Fibroblast of lung (primary cell): ENCODE measurements at regions not wholly inside any gene's neighbourhood (a gene's known extent, or its start where the extent isn't known, plus 50 kb on each side); places are given as distances from the start of the nearest gene placed in this dataset.

Experiments
- CTCF ChIP-seq, 2 donors: IDR thresholded peaks in 1 of 2; conservative IDR thresholded peaks in 1 of 2; 1 replicate in 1 of 2; 2 replicates in 1 of 2; pipeline ENCODE4 v1.5.1; 2011 to 2012; ENCODE audit warnings: low read length in 2 of 2, control low read depth in 1 of 2, inconsistent platforms in 1 of 2, low read depth in 1 of 2, mild to moderate bottlenecking in 1 of 2
- EZH2 ChIP-seq: IDR thresholded peaks from 2 replicates; pipeline ENCODE4 v1.5.1; 2012; ENCODE audit warnings: low read length, control low read depth, mild to moderate bottlenecking; ENCODE audit errors: missing control alignments

DNA sequence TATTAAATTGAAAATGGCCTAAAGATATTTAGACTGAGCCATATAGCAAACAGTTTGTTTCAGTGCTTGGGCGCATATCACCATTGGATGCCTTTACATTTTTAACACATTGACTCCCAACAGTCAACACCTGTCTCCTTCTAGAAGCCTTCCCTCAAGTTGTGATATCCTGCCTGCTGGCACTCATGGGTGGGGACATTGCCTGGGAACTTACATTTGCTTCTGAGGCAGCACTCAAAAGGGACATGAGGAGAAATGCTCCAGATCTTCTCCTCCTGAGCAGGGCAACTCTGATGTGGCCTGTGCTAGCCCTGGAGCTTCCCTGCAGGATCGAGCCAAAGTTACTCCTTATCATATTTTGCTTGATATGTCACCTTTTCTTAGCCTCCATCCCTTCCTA, 392.2 kb downstream of the CDH7 start:
- TF ChIP-seq CTCF (conservative IDR thresholded peaks at IDR 0.05 in 1 of 2, IDR thresholded peaks at IDR 0.05 in 1 of 2; ENCODE audit: low read depth in 1 of 2, low read length in 2 of 2) (no peak), EZH2 (no peak)
